ENCODE measurements at regions not wholly inside any gene's neighbourhood (a gene's known extent, or its start where the extent isn't known, plus 50 kb on each side); places are given as distances from the start of the nearest gene placed in this dataset.

- no peak for TF ChIP-seq CTCF (IDR thresholded peaks at IDR 0.05; ENCODE audit: poor library complexity)
- TF ChIP-seq EZH2 (IDR thresholded peaks at IDR 0.05; ENCODE audit: borderline replicate concordance): no peak
Observed at GRCh38 chr17:72515291-72516065, 394.7 kb downstream of the SOX9 start.
